ENCODE measurements at regions not wholly inside any gene's neighbourhood (a gene's known extent, or its start where the extent isn't known, plus 50 kb on each side); places are given as distances from the start of the nearest gene placed in this dataset.

- no peak for TF ChIP-seq EZH2 (IDR thresholded peaks at IDR 0.05; ENCODE audit: insufficient read depth, poor library complexity, severe bottlenecking)
- TF ChIP-seq EZH2phosphoT487 (IDR thresholded peaks at IDR 0.05; ENCODE audit: insufficient read depth, low read depth), result no peak
These were observed 206.3 kb upstream of the SALL3 start for GRCh38 chr18:78773303-78773755.
